D721Med (cell line): ENCODE measurements at regions not wholly inside any gene's neighbourhood (a gene's known extent, or its start where the extent isn't known, plus 50 kb on each side); places are given as distances from the start of the nearest gene placed in this dataset.

ENCODE experiments used
- DNase-seq: peaks from one replicate; pipeline ENCODE4 v3.0.0; 2011; ENCODE audit warnings: low spot score; ENCODE audit not compliant: insufficient read length
- FAIRE-seq: peaks from 2 replicates; lab custom pipeline; 2011; peaks lifted over from hg19 to GRCh38; lab: Jason Lieb, UNC
- CTCF ChIP-seq: IDR thresholded peaks from 2 replicates; pipeline ENCODE4 v1.5.1; 2012; ENCODE audit warnings: mild to moderate bottlenecking, control low read depth; ENCODE audit not compliant: insufficient read depth; ENCODE audit errors: missing control alignments

DNA sequence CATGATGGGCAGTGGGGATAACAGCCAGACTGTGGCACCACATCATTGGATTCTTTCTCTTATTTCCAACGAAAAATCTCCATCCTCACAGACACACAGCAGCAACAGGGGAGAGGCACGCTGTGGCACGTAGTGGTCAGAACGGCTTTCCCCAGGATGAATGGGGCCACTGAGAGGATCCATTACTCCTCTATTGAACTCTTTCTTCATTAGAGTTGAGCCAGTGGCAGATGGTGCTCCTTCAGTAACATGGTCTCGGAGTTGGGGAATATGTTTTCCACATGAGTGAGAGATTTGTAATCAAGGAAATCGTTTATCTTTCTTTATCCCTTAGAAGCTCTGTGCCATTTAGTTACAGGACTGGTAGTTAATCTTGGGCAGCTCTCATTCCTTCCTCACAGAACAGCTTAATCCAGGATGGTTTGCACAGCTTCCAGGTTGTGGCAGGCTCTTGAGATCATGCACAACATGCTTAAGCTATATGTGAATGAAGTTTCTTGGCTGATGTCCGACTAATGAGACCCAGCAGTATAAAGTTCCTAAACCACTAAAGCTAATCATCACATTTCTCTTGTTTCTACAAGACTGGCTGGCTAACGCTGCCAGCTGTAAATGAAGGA lies 180.5 kb upstream of the SLC10A2 start:
- FAIRE-seq: no peak
- TF ChIP-seq CTCF: no peak
- no peak for DNase-seq

DNA sequence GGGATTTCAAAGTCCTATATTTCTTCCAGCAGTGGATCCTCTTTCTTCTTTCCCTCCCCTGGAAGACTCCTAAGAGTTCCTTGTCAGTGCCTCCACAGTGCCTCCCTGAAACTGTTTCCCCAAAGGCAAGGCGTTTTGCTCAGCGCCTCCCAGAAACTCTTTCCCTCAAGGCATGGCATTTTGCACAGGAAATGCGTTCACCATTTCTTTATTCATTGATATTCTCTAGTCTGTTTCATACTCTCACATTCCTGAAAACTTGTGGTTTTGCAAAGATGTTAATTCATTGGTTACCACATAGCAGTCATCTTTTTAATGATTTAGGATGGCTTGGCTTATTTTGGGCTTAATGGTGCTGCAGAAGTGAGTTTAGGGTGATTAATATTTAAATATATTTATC lies 177.3 kb upstream of the SLC10A2 start:
- TF ChIP-seq CTCF: no peak
- DNase-seq (no peak), FAIRE-seq (no peak)

GRCh38 chr13:103238441-103238840 lies 172.2 kb upstream of the SLC10A2 start:
- DNase-seq: no peak
- FAIRE-seq: no peak
- TF ChIP-seq CTCF: no peak

DNA sequence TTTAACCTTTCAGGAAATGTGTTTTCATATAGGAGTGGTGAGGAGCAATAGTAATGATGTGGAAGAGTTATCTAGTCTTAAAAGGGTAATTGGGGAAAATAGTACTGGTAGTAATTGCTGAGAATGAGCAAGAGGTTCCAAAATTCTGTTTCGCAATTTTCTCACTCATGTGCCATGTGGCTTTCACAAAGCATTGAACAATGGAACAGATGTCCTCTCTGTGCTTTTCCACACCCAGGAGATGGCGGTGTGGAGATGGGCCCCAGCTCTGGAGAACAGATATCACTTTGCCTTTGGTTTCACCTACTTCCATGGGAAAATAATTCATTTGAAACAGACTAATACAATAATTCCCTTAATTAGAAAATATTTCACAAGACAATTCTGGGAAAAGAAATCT lies 170.0 kb upstream of the SLC10A2 start:
- FAIRE-seq: no peak
- no peak for TF ChIP-seq CTCF
- no peak for DNase-seq

GRCh38 chr13:103229674-103230073 lies 163.5 kb upstream of the SLC10A2 start:
- FAIRE-seq (no peak), DNase-seq (no peak)
- TF ChIP-seq CTCF: no peak

DNA sequence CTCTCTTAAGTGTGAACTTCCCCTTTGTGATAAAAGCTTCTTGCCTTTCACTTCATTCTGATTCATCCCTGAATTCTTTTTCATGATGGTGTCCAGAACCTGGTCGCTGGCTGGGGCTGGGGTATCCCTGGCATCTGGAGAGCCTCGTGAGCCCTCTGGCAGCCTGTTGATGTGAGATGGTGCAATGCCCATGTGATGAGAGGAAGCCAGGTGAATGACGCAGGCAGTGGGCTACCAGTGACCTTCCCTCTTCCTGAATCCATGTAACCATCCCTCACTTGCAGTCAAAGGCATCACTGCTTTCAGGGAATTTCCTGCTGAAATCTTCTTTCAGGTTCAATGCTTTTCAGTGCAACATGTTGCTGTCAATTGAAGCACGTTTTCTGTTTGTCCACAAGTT lies 158.6 kb upstream of the SLC10A2 start:
- no peak for TF ChIP-seq CTCF
- no peak for DNase-seq
- FAIRE-seq: no peak

DNA sequence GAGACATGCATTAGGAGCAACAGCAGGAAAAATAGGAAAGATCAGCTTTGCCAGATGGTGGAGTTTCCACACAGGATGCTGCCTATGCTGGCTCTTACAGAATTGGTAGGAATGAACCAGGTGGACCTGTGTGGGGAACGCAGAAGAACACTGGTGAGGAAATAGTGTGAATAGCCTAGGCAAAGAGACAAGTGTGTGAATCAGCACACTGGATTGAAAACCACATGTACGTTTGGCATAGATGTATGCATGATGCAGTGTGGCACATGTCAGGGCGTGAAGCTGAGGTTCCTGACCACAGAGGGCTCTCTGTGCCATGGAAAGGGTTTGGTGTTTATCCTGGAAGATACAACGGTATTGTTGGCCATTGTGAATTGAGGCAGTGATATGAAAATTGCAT lies 156.5 kb upstream of the SLC10A2 start:
- TF ChIP-seq CTCF: no peak
- DNase-seq (no peak), FAIRE-seq (no peak)
